Fibroblast of skin of right quadriceps (primary cell): ENCODE measurements at regions not wholly inside any gene's neighbourhood (a gene's known extent, or its start where the extent isn't known, plus 50 kb on each side); places are given as distances from the start of the nearest gene placed in this dataset.
"Not testable (repeated sequence)": the region's sequence is repeated elsewhere in the genome, so short reads cannot be mapped to it uniquely, and the experiment has no call there.

ENCODE experiments used
- DNase-seq: peaks from one replicate; pipeline ENCODE4 v3.0.0-alpha.2; 2013

DNA sequence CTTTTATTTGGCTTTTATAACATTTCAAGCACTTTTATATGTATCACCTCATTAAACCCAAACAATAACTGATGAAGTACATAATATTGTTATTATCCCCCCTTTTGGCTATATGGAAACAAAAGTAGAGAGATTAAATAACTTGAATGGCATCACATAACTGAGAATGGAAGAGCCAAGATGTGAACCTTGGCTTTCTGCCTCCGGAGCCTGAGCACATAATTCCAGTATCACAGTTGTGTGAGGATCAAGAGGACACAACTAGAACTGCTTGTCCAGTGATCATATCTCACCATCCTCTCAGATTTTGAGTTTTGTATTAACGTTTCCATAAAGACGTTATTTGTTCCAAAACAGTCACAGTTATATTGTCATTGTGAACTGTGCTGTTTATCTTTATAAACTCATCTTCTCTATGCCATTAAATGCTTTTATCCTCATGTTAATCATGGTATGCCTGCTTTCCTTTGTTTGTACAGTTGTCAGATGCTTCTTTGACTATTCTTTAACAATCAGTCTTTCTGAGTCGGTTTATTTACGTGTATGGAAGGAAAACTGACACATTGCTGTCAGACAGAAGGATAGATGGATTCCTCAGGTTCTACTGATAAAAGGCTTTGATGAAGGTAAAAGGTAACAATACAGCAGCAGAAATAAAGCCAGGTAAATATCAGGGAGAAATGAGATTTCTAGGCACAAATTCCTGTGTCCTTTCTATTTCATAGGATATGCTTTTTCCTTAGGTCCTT is 92.0 kb upstream of the FAM13C start:
- no peak for DNase-seq

DNA sequence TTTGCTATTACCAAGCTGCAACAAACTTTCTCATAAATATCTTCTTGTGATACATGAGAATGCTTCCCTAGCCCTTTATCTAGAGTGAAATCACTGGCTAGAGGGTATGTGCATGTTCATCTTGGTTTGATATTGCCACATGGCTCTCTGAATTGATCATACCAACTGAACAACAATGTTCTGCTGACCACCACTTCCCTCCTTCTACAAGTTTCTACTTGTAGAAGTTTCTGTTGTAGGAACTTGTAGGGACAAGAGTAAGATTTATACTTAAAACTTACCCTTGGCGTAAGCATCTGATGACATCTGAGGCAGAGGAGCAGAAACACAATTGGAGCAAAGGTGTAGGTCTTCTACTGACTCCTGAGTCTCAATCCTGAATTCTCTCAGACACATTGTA is 86.3 kb upstream of the FAM13C start:
- no peak for DNase-seq

DNA sequence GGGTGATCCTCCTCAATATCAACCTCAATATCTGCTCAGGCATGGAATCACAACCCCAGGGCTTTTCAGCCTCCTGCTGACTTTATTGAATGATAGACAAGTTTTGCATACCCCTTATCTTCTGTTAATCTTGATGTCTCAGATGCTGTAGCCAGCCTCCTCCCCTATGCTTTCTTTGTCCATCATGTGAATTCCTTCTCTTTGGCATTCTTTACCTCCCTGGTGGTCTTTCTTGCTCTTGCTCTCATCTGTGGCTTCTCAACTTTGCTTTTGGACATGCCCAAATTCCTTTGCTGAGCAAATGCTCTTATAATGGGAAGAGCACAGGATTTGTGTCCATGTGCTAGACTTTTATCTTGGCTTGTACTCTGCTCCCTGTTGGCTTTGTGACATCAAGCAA is 73.4 kb upstream of the FAM13C start:
- peak; percentile 1 for DNase-seq

DNA sequence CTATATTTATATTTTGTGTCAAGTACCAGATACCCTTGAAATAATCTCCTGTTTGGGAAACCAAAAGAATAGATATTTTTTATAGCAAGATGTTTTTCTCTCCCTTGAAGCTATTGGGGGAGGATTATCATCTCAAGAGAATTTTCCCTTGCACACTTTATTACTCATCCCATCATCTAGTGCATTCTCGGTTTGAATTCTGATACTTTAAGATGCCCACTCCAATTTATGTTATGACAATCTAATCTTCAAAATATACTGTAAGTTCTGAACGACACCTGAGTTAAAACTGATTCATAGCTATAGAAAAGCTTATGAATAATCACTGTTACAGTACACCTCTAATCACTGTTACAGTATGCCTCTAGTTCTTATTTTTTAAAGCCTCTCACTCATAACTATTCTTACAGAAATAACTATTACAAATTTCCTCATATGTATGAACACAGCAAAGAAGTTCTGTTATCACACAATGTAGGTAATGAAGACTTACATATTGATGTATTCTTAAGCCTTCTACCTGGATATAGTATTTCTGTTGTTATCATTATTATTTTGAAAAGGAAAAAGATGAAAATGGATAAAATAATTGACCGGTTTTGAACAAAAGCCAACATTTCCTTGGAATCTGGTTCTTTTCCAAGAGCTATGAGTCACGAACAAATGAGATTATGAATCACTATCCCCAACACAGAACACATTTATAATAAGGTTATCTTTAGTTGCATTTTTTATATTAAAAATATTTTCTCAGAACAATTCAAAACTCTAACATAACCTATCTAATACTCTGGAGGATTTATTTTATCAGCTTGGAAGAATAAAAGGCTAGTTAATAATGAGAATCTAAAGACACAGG is 72.3 kb upstream of the FAM13C start:
- DNase-seq: peak; percentile 45

DNA sequence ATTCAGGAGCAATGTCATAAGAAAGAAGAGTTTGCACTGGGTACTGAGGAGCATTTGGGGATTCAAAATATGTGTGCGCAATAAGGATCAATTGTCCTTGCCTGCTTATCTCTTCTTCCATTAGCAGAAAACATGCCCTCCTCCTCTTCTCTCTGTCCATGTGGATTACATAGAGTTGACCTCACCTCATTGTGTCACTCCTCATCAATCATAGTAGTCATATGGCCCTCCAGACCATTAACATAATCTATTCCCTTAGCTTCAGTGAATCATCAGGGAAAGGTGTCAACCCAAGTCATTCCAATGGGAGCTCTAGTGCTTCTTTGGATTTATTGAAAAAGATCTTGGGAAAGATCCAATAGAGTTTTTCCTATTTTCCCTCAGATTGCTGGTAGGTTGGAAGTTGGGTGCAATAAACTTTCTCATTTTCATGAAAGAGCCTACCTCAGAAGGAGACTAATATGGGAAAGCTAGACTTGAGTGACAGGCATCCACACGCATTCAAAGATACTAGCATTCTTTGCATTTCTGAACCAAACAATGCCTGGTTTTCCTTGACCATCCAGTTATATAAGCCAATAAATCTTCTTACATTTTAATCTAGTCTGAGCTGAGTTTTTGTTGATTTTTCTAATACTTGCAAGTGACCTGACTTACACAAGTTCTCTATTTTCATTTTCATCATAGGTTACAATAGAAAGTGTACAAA is 71.5 kb upstream of the FAM13C start:
- peak; percentile 5 for DNase-seq

DNA sequence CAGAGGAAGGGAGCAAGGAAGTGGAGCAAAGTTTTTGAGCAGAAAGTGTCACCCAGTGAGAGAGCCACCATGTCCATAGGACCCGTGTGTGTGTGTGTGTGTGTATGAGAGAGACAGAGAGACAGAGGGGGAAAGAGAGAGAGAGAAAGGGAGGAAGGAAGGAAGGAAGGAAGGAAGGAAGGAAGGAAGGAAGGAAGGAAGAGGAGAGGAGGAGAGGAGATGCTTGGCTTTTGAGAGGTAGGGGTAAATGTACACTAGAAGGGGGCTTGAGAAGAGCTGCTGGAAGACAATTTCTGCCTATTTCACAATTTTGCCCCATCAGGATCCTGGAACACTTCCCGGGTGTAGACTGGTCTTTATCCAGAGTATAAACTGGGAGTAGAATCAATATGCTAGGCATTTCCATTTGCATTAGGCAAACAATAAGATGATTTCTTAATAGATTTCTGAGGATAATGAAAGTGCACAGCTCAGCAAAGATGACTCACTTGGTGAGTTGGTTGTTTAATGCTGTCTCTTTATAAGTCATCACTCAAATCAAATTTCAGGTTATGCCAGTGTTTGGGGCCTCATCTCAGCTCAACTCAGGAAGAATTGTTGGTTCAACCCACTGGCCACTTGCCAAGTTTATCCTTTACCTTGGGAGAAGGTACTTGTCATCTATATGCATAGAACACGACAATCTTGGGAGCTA is 70.0 kb upstream of the FAM13C start:
- DNase-seq: peak; percentile 35

DNA sequence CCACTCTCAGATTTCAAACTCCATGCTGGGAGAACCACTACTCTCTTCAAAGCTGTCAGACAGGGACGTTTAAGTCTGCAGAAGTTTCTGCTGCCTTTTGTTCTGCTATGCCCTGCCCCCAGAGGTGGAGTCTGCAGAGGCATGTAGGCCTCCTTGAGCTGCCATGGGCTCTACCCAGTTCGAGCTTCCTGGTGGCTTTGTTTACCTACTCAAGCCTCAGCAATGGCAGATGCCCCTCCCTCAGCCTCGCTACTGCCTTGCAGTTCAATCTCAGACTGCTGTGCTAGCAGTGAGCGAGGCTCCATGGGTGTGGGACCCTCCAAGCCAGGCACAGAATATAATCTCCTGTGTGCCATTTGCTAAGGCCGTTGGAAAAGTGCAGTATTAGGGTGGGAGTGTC is 51.4 kb upstream of the FAM13C start:
- DNase-seq: not testable (repeated sequence)
